GM19468 (cell line): ENCODE measurements at regions not wholly inside any gene's neighbourhood (a gene's known extent, or its start where the extent isn't known, plus 50 kb on each side); places are given as distances from the start of the nearest gene placed in this dataset.
"Not testable (repeated sequence)": the region's sequence is repeated elsewhere in the genome, so short reads cannot be mapped to it uniquely, and the experiment has no call there.

Experiments
- ATAC-seq: cut with Tn5 transposase; IDR thresholded peaks from one replicate; pipeline ENCODE4 v1.9.1; 2021; ENCODE audit warnings: mild to moderate bottlenecking, moderate library complexity, moderate number of reproducible peaks; ENCODE audit not compliant: unreplicated experiment; ENCODE audit errors: extremely low read depth

DNA sequence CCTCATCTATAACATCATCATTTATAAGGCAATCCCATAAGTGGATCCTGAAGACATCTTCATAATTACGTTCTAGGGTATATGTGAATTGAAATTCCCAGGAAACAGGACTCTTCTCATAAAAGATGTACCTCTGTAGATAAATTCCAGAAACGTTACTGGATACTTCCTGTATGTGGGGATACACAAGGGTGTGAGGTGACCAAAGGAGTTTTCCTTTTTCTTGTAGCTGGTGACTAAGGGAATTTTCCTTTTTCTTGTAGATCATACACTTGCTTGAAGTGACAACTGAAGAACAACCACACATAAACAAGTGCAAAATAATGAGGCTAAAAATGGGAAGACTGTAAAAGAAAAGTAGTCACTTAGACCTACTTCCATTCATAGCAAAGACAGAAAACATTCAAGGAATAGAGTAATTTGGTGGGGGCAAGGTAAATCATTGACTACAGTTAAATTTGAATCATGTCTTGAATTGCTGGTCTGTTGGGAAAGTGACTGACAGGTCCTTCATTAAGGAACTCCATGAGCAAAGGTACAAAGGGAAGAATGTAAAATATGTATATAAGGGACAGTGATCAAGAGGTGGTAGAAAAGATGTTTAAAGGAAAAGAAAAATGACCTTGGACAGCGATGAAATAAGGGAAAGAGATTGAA lies 53.2 kb upstream of the UBE2E3 start:
- no peak for ATAC-seq

- no peak for ATAC-seq
These were observed 54.7 kb upstream of the UBE2E3 start for GRCh38 chr2:180925700-180926099.

DNA sequence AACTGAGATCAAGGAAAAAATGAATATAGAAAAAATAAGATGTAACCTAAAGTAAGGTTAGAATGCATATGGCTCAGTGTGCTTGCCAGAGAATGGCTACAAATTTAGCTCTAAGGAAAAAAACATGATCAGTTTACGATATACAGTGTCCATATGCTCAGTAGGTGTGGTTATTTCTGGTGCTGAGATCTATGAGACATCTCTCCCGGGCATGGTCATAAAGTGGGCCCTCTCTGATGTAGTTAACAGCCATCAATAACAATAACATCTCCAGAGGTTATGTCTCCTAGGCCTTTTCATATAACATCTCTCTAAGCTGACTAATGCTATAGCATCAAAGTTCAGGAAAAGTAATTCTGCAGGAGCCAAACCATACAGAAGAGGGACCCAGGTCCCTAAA lies 56.3 kb upstream of the UBE2E3 start:
- no peak for ATAC-seq

DNA sequence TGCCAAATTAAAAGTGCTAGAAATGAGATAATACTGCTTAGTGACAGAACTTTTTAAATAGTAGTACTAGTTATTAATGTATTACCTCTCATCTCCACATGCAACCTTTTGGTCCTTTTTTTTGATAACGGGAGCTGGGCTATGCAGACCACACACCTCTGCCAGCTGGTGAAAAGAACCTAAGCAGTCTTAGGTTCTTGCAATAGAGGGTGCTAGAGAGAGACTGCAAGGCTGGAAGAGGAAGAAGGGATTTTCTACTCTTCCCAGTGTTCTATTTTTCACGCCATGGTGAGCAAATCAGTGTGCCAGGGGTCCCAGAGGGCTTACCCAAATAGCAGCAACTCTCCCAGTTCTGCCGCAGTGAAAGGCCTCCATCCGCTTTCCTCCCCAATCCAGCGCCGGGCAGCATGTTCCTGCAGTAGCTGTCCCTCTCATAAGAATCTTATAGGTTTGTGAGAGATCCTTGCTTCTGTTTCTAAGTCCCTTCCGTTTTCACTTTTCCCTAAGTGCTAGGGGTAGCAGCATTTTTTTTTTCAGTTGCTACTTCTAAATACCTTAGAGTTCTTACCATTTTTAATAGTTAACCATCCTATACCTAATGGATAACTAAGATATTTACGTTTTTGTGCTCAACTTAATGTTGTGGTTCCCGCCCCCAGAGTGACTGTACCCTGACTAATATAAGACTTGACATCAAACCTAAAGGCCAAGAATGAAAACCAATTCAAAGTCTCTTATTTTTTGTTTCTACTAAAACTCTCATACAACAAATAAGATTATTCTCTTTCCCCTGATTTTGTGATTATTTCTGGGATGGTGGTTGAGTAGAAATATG lies 69.4 kb upstream of the UBE2E3 start:
- no peak for ATAC-seq

- ATAC-seq: no peak
These were observed 72.7 kb upstream of the UBE2E3 start for GRCh38 chr2:180907731-180908130.

DNA sequence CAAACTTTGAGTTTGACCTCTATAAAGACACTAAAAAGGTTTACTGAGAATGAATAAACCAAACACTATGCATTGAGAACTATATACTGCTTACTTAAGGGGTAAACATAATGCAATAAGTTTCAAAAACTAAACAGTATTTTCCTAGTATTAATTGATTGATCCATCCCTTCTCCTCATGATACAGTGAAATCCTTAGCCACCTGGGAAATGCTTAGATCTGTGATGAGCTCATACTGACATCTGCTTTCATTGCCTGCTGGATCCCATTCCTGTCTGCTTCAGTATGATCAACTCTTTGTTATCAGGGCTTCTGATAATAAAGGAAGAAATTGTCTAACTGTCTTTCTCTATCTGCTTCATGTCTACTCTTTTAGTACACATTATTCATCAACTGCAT lies 74.9 kb upstream of the UBE2E3 start:
- ATAC-seq: no peak

DNA sequence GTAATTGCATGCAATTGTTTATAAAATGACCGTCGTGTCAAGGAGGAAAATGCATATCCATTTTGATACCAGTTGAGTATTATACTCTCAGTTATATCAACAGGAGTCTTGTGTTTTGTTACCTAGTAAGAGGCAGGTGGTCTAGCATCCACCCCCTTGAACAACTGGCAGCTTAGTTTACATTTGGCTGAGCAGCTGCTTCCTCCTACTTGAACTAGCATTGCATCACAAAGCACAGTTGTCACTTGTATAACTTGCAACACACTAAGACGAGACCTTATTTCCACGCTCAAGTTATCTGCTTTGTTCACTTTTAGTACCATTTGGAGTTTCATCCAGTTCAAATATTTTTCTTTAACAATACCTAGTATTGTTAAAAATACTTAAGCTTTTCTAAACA lies 75.4 kb upstream of the UBE2E3 start:
- no peak for ATAC-seq

DNA sequence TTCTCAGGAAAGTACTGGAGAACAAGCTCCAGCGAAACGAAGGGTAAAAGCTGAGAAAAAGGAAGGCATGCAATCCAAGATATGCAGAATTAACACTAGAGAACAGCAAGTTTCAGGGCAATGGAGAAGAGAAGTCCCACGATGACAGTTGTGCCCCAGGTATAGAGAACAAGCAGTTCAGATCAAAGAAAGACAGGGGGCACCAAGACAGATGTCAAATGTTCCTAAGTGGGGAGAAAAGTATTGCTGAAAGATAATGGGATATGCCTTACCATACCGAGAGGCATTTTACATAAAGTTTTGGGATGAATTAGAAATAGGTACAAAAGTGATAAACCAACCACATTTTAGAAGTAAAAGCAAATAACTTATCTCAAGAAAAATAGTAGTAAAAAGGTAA lies 79.1 kb upstream of the UBE2E3 start:
- ATAC-seq: no peak

DNA sequence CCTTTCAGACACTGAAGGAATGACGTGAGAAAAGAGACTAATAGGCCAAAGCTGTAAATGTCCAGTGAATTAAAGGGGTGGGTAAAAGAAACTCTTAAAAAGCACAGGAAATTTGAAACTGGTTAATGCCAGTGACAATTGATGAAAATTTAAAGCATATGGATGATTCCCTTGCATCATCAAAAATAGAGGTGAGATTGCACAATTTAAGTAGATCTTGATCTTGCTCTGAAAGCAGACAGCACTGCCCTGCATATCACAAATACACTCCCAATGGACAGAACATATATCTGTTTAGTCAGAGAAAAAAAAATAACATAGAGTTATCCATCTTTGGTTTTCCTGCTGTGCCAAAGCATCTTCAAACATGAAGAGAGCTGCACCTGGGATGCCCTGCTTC lies 86.7 kb upstream of the UBE2E3 start:
- no peak for ATAC-seq

DNA sequence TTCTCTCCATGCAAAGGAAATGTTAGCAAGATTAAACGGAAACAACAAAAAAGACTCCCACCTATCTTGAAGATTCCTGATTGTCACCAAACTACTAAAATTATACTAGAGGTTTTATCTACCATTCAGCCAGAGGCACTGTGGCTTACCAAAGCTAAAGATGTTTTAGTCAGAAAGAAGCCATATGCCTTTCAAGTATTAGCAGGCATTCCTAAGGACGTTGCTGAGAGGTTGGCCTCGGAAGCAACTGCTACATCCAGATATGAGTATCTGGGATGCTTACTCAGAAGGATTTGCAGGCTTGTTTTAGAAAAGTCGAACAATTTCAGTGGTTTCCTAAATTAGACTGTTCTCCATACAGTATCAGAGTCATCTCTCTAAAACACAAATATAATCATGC lies 88.3 kb upstream of the UBE2E3 start:
- no peak for ATAC-seq

GRCh38 chr2:180891360-180891759 lies 89.0 kb upstream of the UBE2E3 start:
- no peak for ATAC-seq

DNA sequence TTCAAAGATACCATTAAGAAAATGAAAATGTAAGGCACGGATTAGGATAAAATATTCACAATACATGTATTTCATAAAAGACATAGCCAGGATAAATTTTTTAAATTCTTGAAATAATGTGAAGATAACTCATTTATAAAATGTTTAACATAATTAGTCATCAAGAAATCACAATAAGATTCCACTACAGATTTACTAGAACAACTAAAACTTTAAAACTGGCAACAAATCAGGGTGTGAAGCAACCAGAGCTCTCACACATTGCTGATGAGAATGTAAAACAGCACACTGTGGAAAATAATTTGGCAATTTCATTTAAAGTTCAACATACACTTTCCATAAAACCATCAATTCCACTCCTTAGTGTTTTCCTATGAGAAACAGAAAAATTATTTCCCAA lies 89.6 kb upstream of the UBE2E3 start:
- no peak for ATAC-seq

DNA sequence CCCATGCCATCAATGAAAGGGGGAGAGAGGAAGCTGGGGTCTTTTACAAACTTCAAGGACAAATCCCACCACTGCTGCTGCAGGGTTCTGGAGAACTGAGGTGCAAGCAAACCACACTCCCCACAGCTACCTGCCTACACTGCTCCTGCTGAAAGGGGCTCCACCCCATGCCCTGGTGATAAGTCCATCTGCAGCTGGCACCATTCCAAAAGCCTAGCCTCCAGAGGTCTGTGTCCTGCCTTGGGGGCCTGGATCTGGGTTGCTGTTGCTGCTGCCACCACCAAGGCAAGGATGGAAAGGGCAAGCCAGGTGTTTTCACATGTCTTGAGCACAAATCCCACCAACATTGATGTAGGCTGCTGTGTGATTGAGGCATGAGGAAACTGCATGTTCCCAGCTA lies 97.4 kb upstream of the UBE2E3 start:
- ATAC-seq: no peak

GRCh38 chr2:180876506-180876905 lies 103.9 kb upstream of the UBE2E3 start:
- no peak for ATAC-seq

DNA sequence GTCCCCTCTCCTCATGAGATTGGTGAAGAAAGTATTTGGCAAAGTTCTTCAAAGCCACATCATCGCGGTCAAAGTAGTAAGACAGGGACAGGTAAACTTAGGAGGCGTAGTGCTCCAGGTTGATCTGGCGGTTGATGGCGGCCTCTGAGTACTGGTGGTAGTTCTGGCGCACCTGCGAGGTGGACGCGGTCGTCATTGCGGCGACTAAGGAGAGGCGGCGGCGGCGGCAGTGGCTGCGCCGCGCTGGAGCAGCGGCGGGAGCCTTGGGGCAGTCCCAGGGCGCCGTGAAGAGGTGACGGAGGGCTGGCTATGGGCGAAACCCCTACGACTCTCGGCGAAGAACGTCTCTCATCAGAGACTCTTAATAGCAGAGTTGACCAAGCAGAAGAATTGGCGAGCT lies 107.2 kb upstream of the UBE2E3 start:
- ATAC-seq: no peak

- ATAC-seq: not testable (repeated sequence)
These were observed 107.6 kb upstream of the UBE2E3 start for GRCh38 chr2:180872781-180873180.

DNA sequence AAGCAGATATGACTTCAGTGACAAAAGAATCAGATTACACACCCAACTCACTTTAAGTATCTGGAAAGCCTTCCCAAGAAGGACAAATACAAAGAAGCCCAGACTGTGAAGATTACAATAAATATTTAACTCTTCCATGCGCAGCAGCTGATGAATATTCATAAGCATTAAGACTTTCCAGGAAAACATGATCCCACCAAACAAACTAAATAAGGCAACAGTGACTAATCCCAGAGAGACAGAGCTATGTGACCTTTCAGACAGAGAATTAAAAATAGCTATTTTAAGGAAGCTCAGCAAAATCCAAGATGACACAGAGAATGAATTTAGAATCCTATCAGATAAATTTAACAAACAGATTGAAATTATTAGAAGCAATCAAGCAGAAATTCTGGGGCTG lies 108.2 kb upstream of the UBE2E3 start:
- ATAC-seq: no peak

DNA sequence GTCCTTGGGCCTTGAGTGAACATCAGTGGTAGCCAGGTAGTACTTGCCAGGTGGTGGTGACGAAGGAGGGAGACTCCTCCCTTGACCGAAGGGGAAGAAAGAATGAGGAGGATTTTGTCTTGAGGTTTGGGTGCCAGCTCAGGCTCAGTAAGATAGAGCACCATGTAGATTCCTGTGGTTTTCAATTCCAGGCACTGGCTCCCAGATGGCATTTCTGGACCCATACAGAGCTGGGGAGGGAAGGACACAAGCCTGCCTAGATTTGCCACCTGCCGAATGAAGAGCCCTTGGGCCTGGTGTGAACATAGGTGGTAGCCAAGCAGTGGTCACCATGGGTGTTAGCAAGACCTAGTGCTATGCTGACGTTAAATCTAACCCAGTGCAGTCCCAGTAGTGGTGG lies 108.8 kb upstream of the UBE2E3 start:
- no peak for ATAC-seq

- ATAC-seq: no peak
These were observed 130.6 kb upstream of the UBE2E3 start for GRCh38 chr2:180849851-180850250.

GRCh38 chr2:180848393-180848792 lies 132.0 kb upstream of the UBE2E3 start:
- no peak for ATAC-seq

GRCh38 chr2:180846756-180847472 lies 133.5 kb upstream of the UBE2E3 start:
- ATAC-seq: no peak
